BLaER1 (cell line): ENCODE measurements at regions not wholly inside any gene's neighbourhood (a gene's known extent, or its start where the extent isn't known, plus 50 kb on each side); places are given as distances from the start of the nearest gene placed in this dataset.

Source experiments
- H3K27ac ChIP-seq: shearing (Covaris generic); formaldehyde crosslinking; 2 replicates; pipeline ENCODE4 v1.8.1; 2022
- H3K27me3 ChIP-seq: shearing (Covaris generic); formaldehyde crosslinking; 2 replicates; pipeline ENCODE4 v1.8.1; 2022
- H3K36me3 ChIP-seq: shearing (Covaris generic); formaldehyde crosslinking; 2 replicates; pipeline ENCODE4 v1.8.1; 2022
- H3K4me1 ChIP-seq: shearing (Covaris generic); formaldehyde crosslinking; 2 replicates; pipeline ENCODE4 v1.8.1; 2022
- H3K4me2 ChIP-seq: shearing (Covaris generic); formaldehyde crosslinking; 2 replicates; pipeline ENCODE4 v1.8.1; 2022
- H3K4me3 ChIP-seq: shearing (Covaris generic); formaldehyde crosslinking; 2 replicates; pipeline ENCODE4 v1.8.1; 2022
- H3K9ac ChIP-seq: shearing (Covaris generic); formaldehyde crosslinking; 2 replicates; pipeline ENCODE4 v1.8.1; 2022
- H3K9me3 ChIP-seq: shearing (Covaris generic); formaldehyde crosslinking; 2 replicates; pipeline ENCODE4 v1.8.1; 2022
- H4K20me1 ChIP-seq: shearing (Covaris generic); formaldehyde crosslinking; 2 replicates; pipeline ENCODE4 v1.8.1; 2022
- Cebpa-rat ChIP-seq: shearing (Covaris generic); IDR thresholded peaks from 2 replicates; pipeline ENCODE4 v1.8.1; 2022

DNA sequence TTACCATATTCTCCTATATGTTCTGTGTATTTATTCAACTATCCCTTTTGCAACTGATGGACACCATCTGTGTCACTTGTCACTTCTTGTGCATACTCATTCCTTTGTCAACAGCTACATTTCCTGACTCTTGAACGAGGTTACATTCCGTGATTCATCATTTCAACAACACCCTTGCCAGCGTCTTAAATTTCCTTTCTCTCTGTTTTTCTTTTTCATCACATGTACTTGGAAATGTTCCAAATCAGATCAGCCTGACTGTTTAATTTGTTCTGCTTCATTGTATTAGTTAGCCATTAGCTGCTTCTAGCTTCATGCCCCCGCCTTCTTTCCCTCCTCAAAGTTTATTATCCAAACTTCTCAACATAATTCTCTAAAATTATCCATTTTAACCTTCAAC, 173.0 kb downstream of the ADGRL4 start:
- Histone ChIP-seq H3K36me3 (no peaks in the 10 kb centered on the region), H3K4me1 (no peaks in the 10 kb centered on the region), H3K9ac (no peak overlapping the region), H4K20me1 (no peaks in the 10 kb centered on the region), H3K27ac (no peak overlapping the region), H3K4me2 (no peak overlapping the region), H3K9me3 (no peaks in the 10 kb centered on the region), H3K4me3 (no peak overlapping the region), H3K27me3 (no peaks in the 10 kb centered on the region)
- no peak for TF ChIP-seq Cebpa-rat

DNA sequence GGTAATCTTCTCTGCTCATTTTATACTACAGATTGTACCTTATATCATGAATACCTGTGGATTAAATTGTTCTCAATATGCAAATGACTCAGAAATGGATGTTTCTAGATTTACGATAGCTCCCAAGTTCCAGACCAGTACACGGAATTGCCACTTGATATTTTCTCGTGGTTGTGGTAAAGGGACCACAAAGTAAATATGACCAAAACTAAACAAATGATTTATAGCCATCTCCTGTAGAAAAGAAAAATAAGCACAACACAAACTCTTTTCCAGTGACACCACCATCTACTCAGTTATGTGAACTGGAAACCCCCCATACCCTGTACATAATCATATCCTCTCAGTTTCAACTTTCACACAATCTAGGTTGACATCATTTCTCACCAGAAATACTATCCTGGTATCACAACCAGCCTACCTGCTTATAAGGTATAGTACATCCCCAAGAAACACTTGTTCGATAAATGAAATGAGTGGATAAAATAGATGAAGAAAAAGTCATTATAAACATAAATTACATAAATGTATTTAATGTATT, 172.3 kb downstream of the ADGRL4 start:
- no peak overlapping the region for H3K27ac ChIP-seq
- no peaks in the 10 kb centered on the region for H4K20me1 ChIP-seq
- no peak overlapping the region for H3K4me2 ChIP-seq
- H3K4me3 ChIP-seq: no peak overlapping the region
- H3K9ac ChIP-seq: no peak overlapping the region
- no peaks in the 10 kb centered on the region for H3K9me3 ChIP-seq
- no peaks in the 10 kb centered on the region for H3K4me1 ChIP-seq
- H3K36me3 ChIP-seq: no peaks in the 10 kb centered on the region
- TF ChIP-seq Cebpa-rat: no peak
- H3K27me3 ChIP-seq: no peaks in the 10 kb centered on the region

DNA sequence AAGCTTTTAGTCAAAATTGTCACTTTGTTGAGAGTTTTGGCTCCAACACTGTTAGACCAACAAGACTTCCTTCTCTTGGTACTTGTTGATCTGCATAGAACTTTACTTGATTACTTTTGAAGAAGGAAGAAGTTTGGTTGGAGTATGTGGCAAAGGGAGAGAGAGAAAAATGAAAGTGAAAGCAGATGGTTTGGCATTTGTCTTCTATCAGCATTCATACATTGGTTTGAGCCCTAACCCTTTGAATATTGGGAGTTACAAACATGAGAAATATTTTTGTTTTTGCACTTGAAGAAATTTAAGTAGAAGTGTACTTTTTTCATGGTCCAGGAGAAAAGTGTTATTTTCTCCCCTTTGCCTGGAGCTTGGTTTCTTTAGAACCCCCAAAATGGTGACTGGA, 169.8 kb downstream of the ADGRL4 start:
- H3K4me3 ChIP-seq: no peak overlapping the region; the same call in 1 of the 2 replicates
- H3K27ac ChIP-seq: no peak overlapping the region
- no peaks in the 10 kb centered on the region for H4K20me1 ChIP-seq
- no peak for TF ChIP-seq Cebpa-rat
- H3K9ac ChIP-seq: no peak overlapping the region
- no peaks in the 10 kb centered on the region for H3K9me3 ChIP-seq
- H3K36me3 ChIP-seq: no peaks in the 10 kb centered on the region
- peak overlapping the region; percentile 24; the same call in 1 of the 2 replicates for H3K4me2 ChIP-seq
- H3K27me3 ChIP-seq: no peaks in the 10 kb centered on the region
- no peaks in the 10 kb centered on the region; the same call in 1 of the 2 replicates for H3K4me1 ChIP-seq

DNA sequence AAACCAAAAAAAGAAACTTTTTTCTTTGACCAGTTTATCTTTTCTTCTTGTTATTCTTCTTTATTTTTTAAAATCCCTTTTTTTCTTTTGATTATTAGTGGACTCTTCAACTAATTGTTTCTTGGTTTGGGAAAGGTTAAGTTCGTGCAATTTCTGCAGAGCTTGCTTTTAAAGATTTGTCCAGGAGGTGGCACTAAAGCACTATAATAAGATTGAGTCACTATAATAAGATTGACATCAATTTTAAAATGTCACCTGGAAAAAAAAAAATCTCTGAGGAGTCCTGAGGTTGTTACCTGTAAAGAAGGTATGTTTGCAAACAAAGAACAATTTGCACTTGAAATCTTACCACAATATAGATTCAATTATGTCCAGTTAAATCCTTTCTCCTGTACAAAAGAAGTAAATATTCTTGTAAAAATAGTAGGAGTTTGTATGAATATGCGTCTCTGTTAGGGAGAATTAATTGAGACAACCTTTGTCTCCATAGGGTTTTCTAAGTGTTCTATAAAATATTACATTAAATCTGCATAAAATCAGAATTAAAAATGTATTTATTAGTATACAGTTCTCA, 166.7 kb downstream of the ADGRL4 start:
- no peak overlapping the region for H3K27ac ChIP-seq
- no peak overlapping the region for H3K4me3 ChIP-seq
- no peaks in the 10 kb centered on the region for H3K9me3 ChIP-seq
- no peaks in the 10 kb centered on the region for H4K20me1 ChIP-seq
- no peaks in the 10 kb centered on the region for H3K36me3 ChIP-seq
- H3K9ac ChIP-seq: no peak overlapping the region
- H3K27me3 ChIP-seq: no peaks in the 10 kb centered on the region
- H3K4me1 ChIP-seq: no peaks in the 10 kb centered on the region; the same call in 1 of the 2 replicates
- no peak for TF ChIP-seq Cebpa-rat
- H3K4me2 ChIP-seq: no peak overlapping the region
